Progenitor cell of endocrine pancreas (in vitro differentiated cells): ENCODE measurements at regions not wholly inside any gene's neighbourhood (a gene's known extent, or its start where the extent isn't known, plus 50 kb on each side); places are given as distances from the start of the nearest gene placed in this dataset.

Experiments
- DNase-seq: peaks from one replicate; pipeline ENCODE4 v3.0.0; 2021; ENCODE audit warnings: low spot score; ENCODE audit not compliant: unreplicated experiment
- H3K27ac Mint-ChIP-seq: 2 replicates; pipeline ENCODE4 v1.8.0; 2021; ENCODE audit warnings: mild to moderate bottlenecking, moderate library complexity, mixed read lengths
- H3K27me3 Mint-ChIP-seq: 2 replicates; pipeline ENCODE4 v1.8.0; 2021; ENCODE audit warnings: mixed read lengths
- H3K36me3 Mint-ChIP-seq: 2 replicates; pipeline ENCODE4 v1.8.0; 2022; ENCODE audit warnings: mixed read lengths; ENCODE audit not compliant: insufficient read depth
- H3K4me1 Mint-ChIP-seq: 2 replicates; pipeline ENCODE4 v1.8.0; 2021; ENCODE audit warnings: low read depth, mixed read lengths
- H3K4me3 Mint-ChIP-seq: 2 replicates; pipeline ENCODE4 v1.8.0; 2021; ENCODE audit warnings: low read depth, mild to moderate bottlenecking, moderate library complexity, mixed read lengths
- H3K9me3 Mint-ChIP-seq: 2 replicates; pipeline ENCODE4 v1.8.0; 2021; ENCODE audit warnings: low read depth, mixed read lengths
- TF ChIP-seq, protein P1 (sequence below): fragments of 200-600 bp; sonication (generic); IDR thresholded peaks from one replicate; pipeline ENCODE4 v1.5.0; 2021; ENCODE audit warnings: antibody characterized with exemption, mild to moderate bottlenecking; ENCODE audit not compliant: unreplicated experiment

DNA sequence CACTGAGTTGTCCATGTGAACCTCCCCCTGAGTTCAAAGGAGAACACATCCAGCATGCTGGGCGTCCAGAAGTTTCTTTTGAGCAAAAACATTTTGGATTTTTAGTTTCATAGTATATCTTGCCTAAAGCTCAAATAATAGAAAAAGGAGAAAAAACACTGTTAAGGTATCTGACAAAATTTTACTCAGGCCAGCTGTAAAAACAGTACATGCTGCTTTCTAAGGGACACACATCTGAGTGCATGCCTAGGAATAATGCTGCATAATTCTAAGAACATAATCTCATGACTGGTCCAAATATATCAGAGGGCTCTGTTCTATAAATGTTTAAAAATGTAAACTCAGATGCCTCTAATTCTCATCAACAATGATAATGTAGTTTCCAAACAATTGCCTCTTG is 561.3 kb upstream of the INTU start:
- DNase-seq, result no peak
- Mint-ChIP-seq H3K4me3 (no peak overlapping the region), H3K27me3 (no peaks in the 10 kb centered on the region), H3K27ac (no peak overlapping the region), H3K9me3 (no peaks in the 10 kb centered on the region), H3K4me1 (peaks cover 4% of the 10 kb centered on the region), H3K36me3 (no peaks in the 10 kb centered on the region)
- TF ChIP-seq, protein P1, sequence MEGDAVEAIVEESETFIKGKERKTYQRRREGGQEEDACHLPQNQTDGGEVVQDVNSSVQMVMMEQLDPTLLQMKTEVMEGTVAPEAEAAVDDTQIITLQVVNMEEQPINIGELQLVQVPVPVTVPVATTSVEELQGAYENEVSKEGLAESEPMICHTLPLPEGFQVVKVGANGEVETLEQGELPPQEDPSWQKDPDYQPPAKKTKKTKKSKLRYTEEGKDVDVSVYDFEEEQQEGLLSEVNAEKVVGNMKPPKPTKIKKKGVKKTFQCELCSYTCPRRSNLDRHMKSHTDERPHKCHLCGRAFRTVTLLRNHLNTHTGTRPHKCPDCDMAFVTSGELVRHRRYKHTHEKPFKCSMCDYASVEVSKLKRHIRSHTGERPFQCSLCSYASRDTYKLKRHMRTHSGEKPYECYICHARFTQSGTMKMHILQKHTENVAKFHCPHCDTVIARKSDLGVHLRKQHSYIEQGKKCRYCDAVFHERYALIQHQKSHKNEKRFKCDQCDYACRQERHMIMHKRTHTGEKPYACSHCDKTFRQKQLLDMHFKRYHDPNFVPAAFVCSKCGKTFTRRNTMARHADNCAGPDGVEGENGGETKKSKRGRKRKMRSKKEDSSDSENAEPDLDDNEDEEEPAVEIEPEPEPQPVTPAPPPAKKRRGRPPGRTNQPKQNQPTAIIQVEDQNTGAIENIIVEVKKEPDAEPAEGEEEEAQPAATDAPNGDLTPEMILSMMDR, result no peak

DNA sequence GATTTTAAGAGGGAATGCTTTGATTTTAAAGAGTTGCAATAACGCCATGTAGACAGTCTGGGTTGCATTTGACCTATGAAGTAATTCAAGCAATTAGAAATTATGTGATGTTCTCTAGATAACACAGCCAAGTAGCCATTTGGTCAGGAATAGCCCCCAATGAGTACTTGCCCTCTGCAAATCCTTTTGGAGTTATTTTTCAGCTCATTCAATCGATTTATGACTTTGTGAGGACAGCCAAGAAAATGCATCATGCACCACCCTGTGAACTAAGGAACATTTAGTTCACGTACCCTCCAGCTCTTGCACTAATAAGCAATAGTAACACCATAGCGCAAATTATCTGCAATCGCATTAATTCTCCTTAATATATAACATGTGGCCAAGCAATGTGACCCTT is 552.6 kb upstream of the INTU start:
- DNase-seq, result no peak
- Mint-ChIP-seq H3K4me3 (no peak overlapping the region), H3K9me3 (no peaks in the 10 kb centered on the region)

DNA sequence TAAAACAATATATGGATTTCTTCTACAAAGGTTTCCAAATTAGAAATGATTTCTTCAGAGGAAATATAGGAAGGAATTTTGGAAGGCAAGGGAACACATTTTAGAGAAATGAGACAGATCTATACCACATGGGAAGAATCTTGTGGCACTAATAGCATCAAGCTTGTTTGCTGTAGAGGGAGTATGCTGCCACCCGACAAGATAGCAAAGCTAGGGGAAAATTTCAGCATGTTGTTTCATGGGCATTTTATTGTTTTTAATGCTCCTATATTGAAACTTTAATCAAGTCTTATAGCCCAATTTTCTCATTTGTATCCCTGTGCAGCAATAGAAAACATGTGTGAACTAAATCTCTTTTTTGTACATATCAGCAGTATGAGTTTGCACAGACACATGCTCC is 551.7 kb upstream of the INTU start:
- Mint-ChIP-seq H3K27ac (no peak overlapping the region), H3K9me3 (peaks cover 6% of the 10 kb centered on the region), H3K4me3 (no peak overlapping the region), H3K36me3 (peaks cover 3% of the 10 kb centered on the region), H3K27me3 (no peaks in the 10 kb centered on the region), H3K4me1 (no peaks in the 10 kb centered on the region)
- TF ChIP-seq, protein P1, result no peak
- DNase-seq, result no peak

More for the DNA sequence above, 552.6 kb upstream of the INTU start:
- Mint-ChIP-seq H3K27ac (no peak overlapping the region), H3K27me3 (no peaks in the 10 kb centered on the region), H3K4me1 (no peaks in the 10 kb centered on the region), H3K36me3 (no peaks in the 10 kb centered on the region)
- TF ChIP-seq, protein P1, result no peak

DNA sequence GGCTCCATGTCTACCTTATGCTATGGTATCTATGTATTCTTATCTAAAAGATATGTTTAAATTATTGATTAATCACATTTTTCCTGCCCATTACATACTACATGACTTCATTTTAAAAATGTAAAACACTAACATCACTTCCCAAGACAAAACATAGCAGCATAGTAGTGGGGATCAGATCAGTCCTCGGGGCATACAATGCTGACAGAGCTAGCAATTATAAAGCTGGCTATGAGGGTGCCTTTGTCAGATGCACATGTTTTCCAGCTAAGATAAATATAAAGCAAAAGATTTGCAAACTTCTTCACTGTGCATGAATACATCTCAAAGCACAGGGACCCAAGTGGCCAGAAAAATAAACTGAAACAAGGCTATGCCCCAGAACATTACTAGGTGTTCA is 549.8 kb upstream of the INTU start:
- DNase-seq, result no peak
- no peaks in the 10 kb centered on the region for H3K27me3 Mint-ChIP-seq
- TF ChIP-seq, protein P1, result no peak
- H3K9me3 Mint-ChIP-seq, result peaks cover 9% of the 10 kb centered on the region
- H3K27ac Mint-ChIP-seq, result no peak overlapping the region
- H3K4me3 Mint-ChIP-seq, result no peak overlapping the region
- H3K36me3 Mint-ChIP-seq, result peaks cover 3% of the 10 kb centered on the region
- H3K4me1 Mint-ChIP-seq, result no peaks in the 10 kb centered on the region

DNA sequence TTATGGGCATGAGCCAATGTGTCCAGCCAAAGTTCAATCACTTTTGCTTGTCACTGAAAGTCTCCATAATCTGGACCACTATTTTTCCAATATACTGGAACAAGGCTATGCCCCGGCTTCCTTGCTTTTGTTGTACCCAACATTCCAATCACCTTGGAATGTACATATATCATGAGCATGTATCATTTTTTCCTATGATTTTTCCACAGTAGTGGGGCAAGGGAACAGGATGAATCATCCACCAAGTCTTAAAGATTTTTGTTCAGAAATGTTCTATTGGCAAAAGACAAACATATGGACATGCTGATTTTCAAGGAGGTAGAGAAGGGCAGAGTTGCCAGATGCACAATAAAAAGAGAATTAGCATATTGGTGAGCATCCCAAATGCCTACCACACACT is 548.1 kb upstream of the INTU start:
- Mint-ChIP-seq H3K27ac (no peak overlapping the region), H3K27me3 (no peaks in the 10 kb centered on the region), H3K9me3 (peaks cover 10% of the 10 kb centered on the region), H3K4me1 (no peaks in the 10 kb centered on the region), H3K4me3 (no peak overlapping the region), H3K36me3 (peaks cover 3% of the 10 kb centered on the region)
- no peak for DNase-seq
- TF ChIP-seq, protein P1, result no peak
